Endothelial cell (in vitro differentiated cells): ENCODE measurements at regions not wholly inside any gene's neighbourhood (a gene's known extent, or its start where the extent isn't known, plus 50 kb on each side); places are given as distances from the start of the nearest gene placed in this dataset.

Experiments used
- DNase-seq: peaks from one replicate; pipeline ENCODE4 v3.0.0; 2021; ENCODE audit warnings: low spot score
- H3K27ac Mint-ChIP-seq: one replicate; pipeline ENCODE4 v1.8.0; 2021; ENCODE audit warnings: mixed read lengths, inconsistent platforms; ENCODE audit not compliant: unreplicated experiment
- H3K27me3 Mint-ChIP-seq: one replicate; pipeline ENCODE4 v1.8.0; 2021; ENCODE audit warnings: mild to moderate bottlenecking, moderate library complexity, mixed read lengths, inconsistent platforms; ENCODE audit not compliant: unreplicated experiment
- H3K36me3 Mint-ChIP-seq: one replicate; pipeline ENCODE4 v1.8.0; 2021; ENCODE audit warnings: mild to moderate bottlenecking, low read depth, mixed read lengths, inconsistent platforms; ENCODE audit not compliant: unreplicated experiment
- H3K4me1 Mint-ChIP-seq: one replicate; pipeline ENCODE4 v1.8.0; 2021; ENCODE audit warnings: mild to moderate bottlenecking, mixed read lengths, inconsistent platforms; ENCODE audit not compliant: unreplicated experiment
- H3K4me3 Mint-ChIP-seq: one replicate; pipeline ENCODE4 v1.8.0; 2021; ENCODE audit warnings: mild to moderate bottlenecking, mixed read lengths, inconsistent platforms; ENCODE audit not compliant: unreplicated experiment
- H3K9me3 Mint-ChIP-seq: one replicate; pipeline ENCODE4 v1.8.0; 2021; ENCODE audit warnings: mixed read lengths, inconsistent platforms; ENCODE audit not compliant: unreplicated experiment
- TF ChIP-seq, protein P1 (sequence below): fragments of 200-600 bp; sonication (generic); IDR thresholded peaks from one replicate; pipeline ENCODE4 v1.5.0; 2021; ENCODE audit warnings: antibody characterized with exemption; ENCODE audit not compliant: unreplicated experiment

DNA sequence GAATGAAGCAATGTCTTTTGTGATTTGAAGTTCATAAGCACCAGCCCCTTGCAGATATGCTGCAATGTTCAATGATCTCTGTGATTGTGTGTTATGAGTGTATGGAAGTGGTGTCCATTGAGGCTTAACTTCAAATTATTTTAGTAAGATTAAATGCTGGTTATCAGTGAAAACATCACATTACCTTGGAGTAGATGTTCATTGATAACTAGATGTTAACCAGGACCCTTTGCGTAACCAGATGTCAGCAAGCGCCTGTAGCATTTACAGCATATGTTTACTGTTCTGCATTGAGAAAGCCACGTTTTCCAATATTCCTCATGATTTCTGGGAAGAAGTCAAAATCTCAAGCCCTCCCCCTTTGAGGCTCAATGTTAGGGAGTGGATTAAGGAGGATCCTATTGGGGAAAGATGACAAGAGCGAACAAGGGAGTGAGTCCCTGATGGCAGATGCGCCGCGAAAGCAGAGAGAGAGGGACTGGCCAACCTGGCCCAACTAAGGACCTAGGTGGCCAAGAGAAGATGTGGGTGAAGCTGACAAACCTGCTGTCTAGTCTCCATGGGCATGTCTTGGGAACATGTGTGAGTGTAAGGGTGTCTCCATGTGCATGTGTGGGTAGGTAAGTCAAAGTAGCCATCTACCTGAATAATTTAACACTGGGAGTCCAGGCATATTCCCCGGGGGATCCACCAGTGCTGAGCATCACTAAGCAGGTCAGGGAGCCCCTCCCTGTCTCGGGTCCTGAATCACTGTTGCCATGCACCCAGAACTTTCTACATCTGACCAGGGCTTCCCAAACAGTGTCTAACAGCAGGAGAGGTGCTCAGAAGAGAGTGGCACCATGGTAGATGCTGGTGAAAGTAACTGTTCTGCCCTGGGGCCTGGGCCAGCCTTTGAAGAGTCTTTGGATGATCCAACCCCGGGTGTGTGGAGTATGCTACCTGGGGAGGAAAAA, 141.6 kb upstream of the GDF10 start:
- H3K9me3 Mint-ChIP-seq = no peaks in the 10 kb centered on the region
- H3K4me1 Mint-ChIP-seq = peaks cover 2% of the 10 kb centered on the region
- peaks cover 4% of the 10 kb centered on the region for H3K36me3 Mint-ChIP-seq
- DNase-seq = no peak
- H3K4me3 Mint-ChIP-seq = no peak overlapping the region
- no peak overlapping the region for H3K27ac Mint-ChIP-seq
- H3K27me3 Mint-ChIP-seq = peaks cover 2% of the 10 kb centered on the region
- TF ChIP-seq, protein P1, sequence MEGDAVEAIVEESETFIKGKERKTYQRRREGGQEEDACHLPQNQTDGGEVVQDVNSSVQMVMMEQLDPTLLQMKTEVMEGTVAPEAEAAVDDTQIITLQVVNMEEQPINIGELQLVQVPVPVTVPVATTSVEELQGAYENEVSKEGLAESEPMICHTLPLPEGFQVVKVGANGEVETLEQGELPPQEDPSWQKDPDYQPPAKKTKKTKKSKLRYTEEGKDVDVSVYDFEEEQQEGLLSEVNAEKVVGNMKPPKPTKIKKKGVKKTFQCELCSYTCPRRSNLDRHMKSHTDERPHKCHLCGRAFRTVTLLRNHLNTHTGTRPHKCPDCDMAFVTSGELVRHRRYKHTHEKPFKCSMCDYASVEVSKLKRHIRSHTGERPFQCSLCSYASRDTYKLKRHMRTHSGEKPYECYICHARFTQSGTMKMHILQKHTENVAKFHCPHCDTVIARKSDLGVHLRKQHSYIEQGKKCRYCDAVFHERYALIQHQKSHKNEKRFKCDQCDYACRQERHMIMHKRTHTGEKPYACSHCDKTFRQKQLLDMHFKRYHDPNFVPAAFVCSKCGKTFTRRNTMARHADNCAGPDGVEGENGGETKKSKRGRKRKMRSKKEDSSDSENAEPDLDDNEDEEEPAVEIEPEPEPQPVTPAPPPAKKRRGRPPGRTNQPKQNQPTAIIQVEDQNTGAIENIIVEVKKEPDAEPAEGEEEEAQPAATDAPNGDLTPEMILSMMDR = no peak

DNA sequence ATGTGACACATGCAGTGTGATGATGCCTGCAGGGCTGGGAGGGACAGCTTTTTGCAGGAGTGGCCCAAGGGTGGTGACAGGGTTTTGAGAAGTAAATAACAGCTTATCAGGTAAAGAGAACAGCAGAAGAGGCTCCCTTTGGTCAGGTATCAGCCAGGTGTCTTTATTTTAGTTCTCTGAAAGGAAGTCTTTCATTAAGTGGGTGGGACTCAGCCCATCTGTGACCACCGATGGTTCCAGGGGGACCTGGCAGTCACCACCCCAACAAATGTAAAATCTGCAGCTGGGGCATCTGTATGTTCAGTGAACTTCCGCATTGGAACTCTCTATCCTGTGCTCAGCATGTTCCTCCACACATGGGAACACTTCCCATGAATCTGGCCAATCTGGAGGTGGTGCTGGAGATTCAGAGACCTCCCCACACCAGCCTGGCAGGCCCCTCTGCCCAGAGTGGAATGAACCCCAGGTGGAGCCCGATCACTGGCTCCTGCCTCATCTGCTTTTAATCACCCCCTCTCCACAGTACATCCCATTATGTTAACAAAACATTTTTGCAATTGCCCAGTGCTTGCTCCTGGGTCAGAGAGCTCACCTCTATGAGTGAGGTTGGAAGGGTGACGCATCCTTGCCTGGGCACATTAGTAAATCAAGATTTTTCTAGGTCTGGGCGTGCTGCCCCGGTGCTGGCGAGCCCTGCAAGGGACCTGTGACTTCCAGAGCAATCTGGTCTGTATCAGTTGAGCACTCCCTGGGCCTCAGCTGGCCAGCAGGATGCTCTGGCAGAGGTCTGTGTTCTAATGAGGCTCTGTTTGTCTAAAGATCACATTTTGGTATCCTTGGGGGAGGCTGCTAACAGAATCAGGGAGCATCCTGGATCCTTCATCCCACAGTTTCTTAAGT, 140.4 kb upstream of the GDF10 start:
- no peak overlapping the region for H3K4me3 Mint-ChIP-seq
- peaks cover 2% of the 10 kb centered on the region for H3K27me3 Mint-ChIP-seq
- H3K36me3 Mint-ChIP-seq = peaks cover 4% of the 10 kb centered on the region
- DNase-seq = no peak
- no peak overlapping the region for H3K27ac Mint-ChIP-seq
- no peaks in the 10 kb centered on the region for H3K9me3 Mint-ChIP-seq
- TF ChIP-seq, protein P1 = no peak
- H3K4me1 Mint-ChIP-seq = peaks cover 2% of the 10 kb centered on the region

DNA sequence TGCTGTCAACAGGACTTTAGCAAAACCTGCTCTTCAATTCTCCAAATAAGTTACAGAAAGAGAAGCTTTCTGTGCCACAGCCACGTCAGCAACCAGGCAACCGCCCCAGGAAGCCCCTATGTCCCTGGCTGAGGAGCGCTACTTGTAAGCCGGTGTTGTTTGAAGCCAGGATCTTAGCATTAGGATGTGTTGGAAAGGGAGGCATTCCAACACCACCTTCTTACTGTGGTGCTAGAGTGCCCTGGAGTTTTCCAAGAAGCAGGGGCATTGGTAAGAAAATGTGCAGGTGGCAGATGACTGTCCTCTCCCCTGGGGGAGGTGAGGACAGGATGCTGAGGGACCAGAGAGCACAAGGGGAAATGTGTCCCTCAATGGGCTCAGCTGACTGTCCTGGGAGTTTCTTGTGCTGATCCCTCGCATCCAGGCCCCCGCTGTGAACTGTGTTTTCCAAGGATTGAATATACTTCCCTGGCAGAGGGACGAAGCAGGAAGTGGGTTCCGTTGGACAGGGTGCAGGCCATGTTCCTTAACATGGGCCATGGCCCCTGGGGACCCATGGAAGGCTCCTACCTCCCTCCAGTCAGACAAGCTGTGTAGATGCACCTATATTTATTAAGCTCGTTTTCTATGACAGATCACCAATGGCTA, 139.6 kb upstream of the GDF10 start:
- no peak overlapping the region for H3K27ac Mint-ChIP-seq
- TF ChIP-seq, protein P1 = no peak
- peaks cover 2% of the 10 kb centered on the region for H3K27me3 Mint-ChIP-seq
- no peaks in the 10 kb centered on the region for H3K9me3 Mint-ChIP-seq
- H3K36me3 Mint-ChIP-seq = peaks cover 4% of the 10 kb centered on the region
- H3K4me1 Mint-ChIP-seq = peaks cover 2% of the 10 kb centered on the region
- no peak for DNase-seq
- no peak overlapping the region for H3K4me3 Mint-ChIP-seq

DNA sequence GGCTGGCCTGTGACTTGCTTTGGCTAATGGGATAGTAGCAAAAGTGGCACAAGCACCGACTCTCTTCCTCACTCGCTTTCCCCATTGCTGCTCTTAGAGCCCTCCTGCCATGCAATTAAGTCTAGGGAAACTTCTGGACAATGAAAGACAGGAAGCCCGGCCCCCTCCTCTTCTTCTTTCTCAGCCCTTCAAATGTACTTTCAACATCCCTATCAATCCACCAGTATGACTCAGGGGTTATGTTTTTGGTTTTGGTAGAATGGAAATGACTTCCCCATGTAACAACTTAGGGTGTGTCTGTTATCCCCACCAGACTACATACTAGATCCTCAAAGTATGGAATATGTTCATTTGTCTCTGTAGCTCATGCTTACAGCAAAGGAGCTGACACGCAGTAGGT, 139.0 kb upstream of the GDF10 start:
- Mint-ChIP-seq H3K27ac (no peak overlapping the region), H3K27me3 (peaks cover 2% of the 10 kb centered on the region), H3K4me1 (peaks cover 2% of the 10 kb centered on the region), H3K4me3 (no peak overlapping the region), H3K9me3 (no peaks in the 10 kb centered on the region), H3K36me3 (peaks cover under 1% of the 10 kb centered on the region)
- no peak for DNase-seq
- TF ChIP-seq, protein P1 = no peak
